ENCODE measurements at regions not wholly inside any gene's neighbourhood (a gene's known extent, or its start where the extent isn't known, plus 50 kb on each side); places are given as distances from the start of the nearest gene placed in this dataset.

GRCh38 chr12:95390932-95391331, 83.0 kb upstream of the METAP2 start:
- CTCF ChIA-PET, result no interaction called here
- no peaks in the 10 kb centered on the region for H3K4me1 ChIP-seq (ENCODE audit: control insufficient read depth, insufficient read depth, low read length)
- POLR2A ChIA-PET, result no interaction called here

GRCh38 chr12:95393191-95393790, 80.7 kb upstream of the METAP2 start:
- POLR2A ChIA-PET, result no interaction called here
- Histone ChIP-seq H3K4me3 (ENCODE audit: low read depth, low read length) (no peak overlapping the region), H3K36me3 (ENCODE audit: control insufficient read depth in 2 of 2, insufficient read depth in 1 of 2, low read length in 2 of 2) (no peaks in the 10 kb centered on the region), H3K4me1 (ENCODE audit: control insufficient read depth, insufficient read depth, low read length) (no peaks in the 10 kb centered on the region), H3K9me3 (ENCODE audit: control insufficient read depth, insufficient read depth, low read depth, low read length) (no peaks in the 10 kb centered on the region), H3K27ac (ENCODE audit: extremely low read depth, low read depth, low read length) (no peak overlapping the region)
- CTCF ChIA-PET, result no interaction called here
- peak; percentile 65 for TF ChIP-seq ZNF510 (tag by site-specific recombination; IDR thresholded peaks at IDR 0.05; ENCODE audit: insufficient replicate concordance)
- no peak for TF ChIP-seq ZNF600 (tag by site-specific recombination; IDR thresholded peaks at IDR 0.05)
- no peak for TF ChIP-seq ZNF768 (tag by site-specific recombination; IDR thresholded peaks at IDR 0.05)
- TF ChIP-seq ZNF449 (tag by site-specific recombination; IDR thresholded peaks at IDR 0.05), result no peak
- TF ChIP-seq ZNF518A (tag by site-specific recombination; conservative IDR thresholded peaks at IDR 0.05; ENCODE audit: low read depth), result peak; percentile 40; the same call in 1 of the 2 replicates
- TF ChIP-seq ZNF248 (tag by site-specific recombination; IDR thresholded peaks at IDR 0.05), result no peak
- 0 out of 2 replicates have a peak, but pooled peaks have one; percentile 11 for TF ChIP-seq ZNF37A (tag by site-specific recombination; IDR thresholded peaks at IDR 0.05)
- TF ChIP-seq ZNF549 (tag by site-specific recombination; IDR thresholded peaks at IDR 0.05), result peak; percentile 36; the same call in 1 of the 2 replicates
- TF ChIP-seq TRIM28 (IDR thresholded peaks at IDR 0.05; ENCODE audit: borderline replicate concordance, low read length), result peak; percentile 89
- TF ChIP-seq ZNF155 (tag by site-specific recombination; IDR thresholded peaks at IDR 0.05), result no peak
- 0 out of 2 replicates have a peak, but pooled peaks have one; percentile 29 for TF ChIP-seq ZNF626 (tag by site-specific recombination; IDR thresholded peaks at IDR 0.05)
- TF ChIP-seq ZNF223 (tag by site-specific recombination; IDR thresholded peaks at IDR 0.05), result no peak
- no peak for TF ChIP-seq HIC1 (tag by site-specific recombination; IDR thresholded peaks at IDR 0.05)

More at GRCh38 chr12:95390932-95391331, 83.0 kb upstream of the METAP2 start:
- Histone ChIP-seq H3K27ac (ENCODE audit: extremely low read depth, low read depth, low read length) (no peak overlapping the region), H3K36me3 (ENCODE audit: control insufficient read depth in 2 of 2, insufficient read depth in 1 of 2, low read length in 2 of 2) (no peaks in the 10 kb centered on the region), H3K4me3 (ENCODE audit: low read depth, low read length) (no peak overlapping the region), H3K9me3 (ENCODE audit: control insufficient read depth, insufficient read depth, low read depth, low read length) (no peaks in the 10 kb centered on the region)
- TF ChIP-seq ZNF394 (tag by site-specific recombination; IDR thresholded peaks at IDR 0.05; ENCODE audit: borderline replicate concordance), result no peak
- TF ChIP-seq ZSCAN18 (tag by site-specific recombination; IDR thresholded peaks at IDR 0.05), result no peak
- no peak for TF ChIP-seq ZSCAN23 (tag by site-specific recombination; IDR thresholded peaks at IDR 0.05)
- TF ChIP-seq HOXD13 (CRISPR knock-in tag; IDR thresholded peaks at IDR 0.05; ENCODE audit: borderline replicate concordance), result no peak
- TF ChIP-seq ZNF138 (tag by site-specific recombination; IDR thresholded peaks at IDR 0.05; ENCODE audit: borderline replicate concordance), result no peak
- TF ChIP-seq ZNF501 (tag by site-specific recombination; IDR thresholded peaks at IDR 0.05), result no peak
- TF ChIP-seq ZFP37 (tag by site-specific recombination; IDR thresholded peaks at IDR 0.05), result no peak
- TF ChIP-seq ZBTB8A (tag by site-specific recombination; IDR thresholded peaks at IDR 0.05), result no peak
- TF ChIP-seq ZNF704 (tag by site-specific recombination; IDR thresholded peaks at IDR 0.05), result no peak
- no peak for TF ChIP-seq ZFP3 (tag by site-specific recombination; IDR thresholded peaks at IDR 0.05; ENCODE audit: low read depth)

Measured in HEK293 (cell line).